GM19023 (cell line): ENCODE measurements at regions not wholly inside any gene's neighbourhood (a gene's known extent, or its start where the extent isn't known, plus 50 kb on each side); places are given as distances from the start of the nearest gene placed in this dataset.
"Not testable (repeated sequence)": the region's sequence is repeated elsewhere in the genome, so short reads cannot be mapped to it uniquely, and the experiment has no call there.

Source experiments
- ATAC-seq: cut with Tn5 transposase; IDR thresholded peaks from one replicate; pipeline ENCODE4 v1.9.1; 2021; ENCODE audit warnings: mild to moderate bottlenecking, moderate library complexity; ENCODE audit not compliant: unreplicated experiment

- no peak for ATAC-seq
Measured at GRCh38 chr1:14371771-14372497, 226.6 kb upstream of the KAZN start.

DNA sequence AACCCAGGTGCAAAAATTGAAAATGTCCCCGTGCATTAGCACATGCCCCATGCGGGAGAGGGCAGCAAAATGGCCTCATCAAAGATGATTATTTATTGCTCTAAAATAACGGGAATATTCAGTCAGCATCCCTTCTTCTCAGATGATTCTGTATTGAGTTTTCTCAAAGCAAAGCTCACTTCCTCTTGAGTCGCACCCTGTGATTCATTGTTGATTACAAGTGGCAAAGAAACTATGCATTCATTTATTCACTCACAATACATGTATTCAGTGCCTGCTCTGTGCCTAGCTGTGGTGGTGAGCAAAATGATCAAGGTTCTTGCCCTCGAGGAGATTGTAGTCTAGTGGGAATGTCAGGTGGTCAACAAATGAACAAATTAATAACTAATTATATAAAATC lies 226.0 kb upstream of the KAZN start:
- no peak for ATAC-seq

GRCh38 chr1:14373081-14373758 lies 225.3 kb upstream of the KAZN start:
- no peak for ATAC-seq

DNA sequence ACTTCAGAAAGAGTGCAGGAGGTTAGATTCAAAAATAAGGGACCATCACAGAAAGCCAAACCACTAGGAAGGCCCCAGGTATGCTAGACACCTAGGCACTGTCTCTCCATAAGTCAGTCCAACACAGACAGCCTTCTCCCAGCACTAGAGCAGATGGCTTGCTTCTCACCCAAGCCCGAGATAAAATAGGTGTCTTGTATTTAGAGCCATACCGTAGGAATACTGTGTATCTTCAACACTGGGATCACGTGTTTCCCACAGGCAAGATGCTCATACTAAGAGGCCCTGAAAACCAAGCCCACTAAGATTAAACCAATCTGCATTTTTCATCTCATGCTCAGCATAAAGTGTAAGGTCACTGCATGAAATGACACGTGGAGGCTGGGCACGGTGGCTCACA lies 223.3 kb upstream of the KAZN start:
- no peak for ATAC-seq

DNA sequence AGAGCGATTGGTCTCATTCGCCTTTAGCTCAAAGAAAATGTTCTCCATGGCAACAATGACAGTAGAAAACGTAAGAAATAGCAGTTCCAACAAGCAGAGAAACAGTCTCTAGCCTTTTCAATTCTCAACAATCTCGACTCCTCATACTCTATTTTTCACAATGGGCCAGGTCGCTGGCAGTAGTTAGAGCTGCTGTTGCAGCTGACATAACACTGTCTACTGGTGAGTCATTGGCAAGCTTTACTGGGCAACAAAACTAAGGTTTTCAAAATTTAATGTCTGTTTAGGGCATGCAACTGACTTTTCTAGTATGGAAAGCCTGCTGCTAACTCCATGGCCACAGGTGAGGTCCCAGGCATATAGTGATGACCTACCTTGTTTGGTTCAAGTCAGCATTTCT lies 221.1 kb upstream of the KAZN start:
- ATAC-seq = no peak

DNA sequence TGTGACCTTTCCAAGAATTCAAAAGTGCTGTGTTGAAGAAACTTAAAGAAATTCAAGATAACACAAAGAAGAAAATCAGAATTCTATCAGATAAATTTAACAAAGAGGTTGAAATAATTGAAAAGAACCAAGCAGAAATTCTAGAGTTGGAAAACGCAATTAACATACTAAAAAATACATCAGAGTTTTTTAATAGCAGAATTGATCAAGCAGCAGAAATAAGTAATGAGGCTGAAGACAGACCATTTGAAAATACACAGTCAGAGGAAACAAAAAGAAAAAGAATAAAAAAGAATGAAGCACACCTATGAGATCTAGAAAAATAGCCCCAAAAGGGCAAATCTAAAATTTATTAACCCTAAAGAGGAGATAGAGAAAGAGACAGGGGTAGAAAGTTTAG lies 218.1 kb upstream of the KAZN start:
- no peak for ATAC-seq

DNA sequence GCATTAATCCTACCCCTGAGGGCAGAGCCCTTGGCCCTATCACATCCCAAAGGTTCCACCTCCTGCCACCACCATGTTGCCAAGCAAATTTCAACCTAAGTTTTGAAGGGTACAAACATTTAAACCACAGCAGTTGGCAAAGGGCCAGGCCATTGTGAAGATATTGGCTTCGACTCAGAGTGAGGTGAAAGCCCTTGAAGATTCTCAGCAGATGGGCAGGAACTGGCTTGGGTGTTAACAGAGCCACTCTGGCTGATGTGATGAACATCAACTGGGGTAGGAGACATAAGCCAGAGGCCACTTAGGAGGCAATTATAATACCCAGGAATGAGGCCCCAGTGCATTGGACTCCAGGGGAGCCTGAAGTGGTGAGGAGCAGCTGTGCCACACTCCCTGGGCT lies 207.7 kb upstream of the KAZN start:
- no peak for ATAC-seq

GRCh38 chr1:14392161-14392858 lies 206.2 kb upstream of the KAZN start:
- no peak for ATAC-seq

DNA sequence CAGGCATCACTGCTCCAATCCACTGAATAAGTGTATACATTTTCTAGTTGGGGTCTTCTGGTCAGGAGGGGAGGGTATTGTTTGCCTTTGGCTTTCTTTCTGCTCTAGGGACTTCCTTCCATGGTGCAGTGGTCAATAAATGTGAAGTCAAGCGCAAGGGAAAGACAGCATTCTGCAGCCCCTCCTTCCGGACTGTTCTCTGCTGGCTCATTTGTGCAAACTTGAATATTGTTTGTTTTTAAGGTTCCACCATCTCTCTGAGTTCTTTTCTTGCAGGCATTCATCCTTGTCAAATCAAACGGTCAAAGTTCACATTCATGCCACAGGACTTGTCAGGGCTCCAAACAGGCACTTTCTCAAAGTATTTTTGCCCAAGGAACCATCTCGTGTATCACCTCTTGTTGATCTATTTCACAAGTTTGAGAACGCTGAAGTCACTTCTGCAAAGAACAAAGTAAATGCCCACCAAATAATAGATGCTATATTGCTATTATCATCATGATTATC lies 205.6 kb upstream of the KAZN start:
- ATAC-seq = no peak

DNA sequence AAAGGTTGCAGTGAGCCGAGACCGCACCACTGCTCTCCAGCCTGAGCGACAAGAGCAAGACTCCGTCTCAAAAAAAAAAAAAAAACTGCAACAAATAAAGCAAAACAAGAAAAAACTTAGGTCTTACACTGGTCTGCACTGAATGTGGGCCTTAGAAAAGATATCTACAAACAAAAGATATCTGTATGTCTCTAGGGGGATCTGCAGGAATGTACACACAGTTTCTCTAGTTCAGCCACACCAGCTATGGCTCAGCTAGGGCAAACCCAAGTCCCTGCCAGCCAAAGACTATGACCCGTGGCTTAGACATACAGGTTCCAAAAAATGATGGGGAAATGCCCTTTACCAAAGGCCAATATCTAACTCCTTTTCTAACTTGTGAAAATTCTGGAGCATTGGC lies 202.4 kb upstream of the KAZN start:
- no peak for ATAC-seq

DNA sequence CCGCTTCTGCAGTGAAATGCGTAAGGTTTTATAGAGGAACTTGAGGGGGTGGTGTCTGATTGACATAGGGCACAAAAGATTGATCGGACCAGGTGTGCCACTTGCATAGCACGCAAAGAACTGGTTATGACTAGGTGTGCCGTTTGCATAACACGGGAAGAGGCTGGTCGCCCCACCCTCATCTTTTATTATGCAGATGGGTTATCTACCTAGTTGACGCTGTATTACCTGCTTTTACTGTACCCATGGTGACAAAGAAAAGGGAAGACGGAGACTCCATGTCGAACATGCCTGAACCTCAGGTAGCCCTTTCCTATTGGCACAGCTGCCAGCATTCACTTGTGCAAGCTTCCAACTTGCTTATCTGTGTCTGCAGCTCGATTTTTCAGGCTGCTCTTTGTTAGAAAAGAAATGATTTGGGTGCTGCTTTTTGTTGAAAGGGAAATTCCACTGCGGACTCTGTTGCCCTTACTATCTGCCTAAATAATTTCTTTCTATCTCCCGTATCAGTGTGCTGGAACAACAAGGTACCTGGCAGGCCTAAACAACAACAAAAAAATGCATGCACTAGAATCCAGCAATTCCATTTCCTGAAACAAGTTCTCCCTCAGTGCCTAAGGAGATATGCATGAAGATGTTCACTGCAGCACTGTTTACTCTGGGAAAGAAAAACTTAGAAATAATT lies 194.4 kb upstream of the KAZN start:
- no peak for ATAC-seq

DNA sequence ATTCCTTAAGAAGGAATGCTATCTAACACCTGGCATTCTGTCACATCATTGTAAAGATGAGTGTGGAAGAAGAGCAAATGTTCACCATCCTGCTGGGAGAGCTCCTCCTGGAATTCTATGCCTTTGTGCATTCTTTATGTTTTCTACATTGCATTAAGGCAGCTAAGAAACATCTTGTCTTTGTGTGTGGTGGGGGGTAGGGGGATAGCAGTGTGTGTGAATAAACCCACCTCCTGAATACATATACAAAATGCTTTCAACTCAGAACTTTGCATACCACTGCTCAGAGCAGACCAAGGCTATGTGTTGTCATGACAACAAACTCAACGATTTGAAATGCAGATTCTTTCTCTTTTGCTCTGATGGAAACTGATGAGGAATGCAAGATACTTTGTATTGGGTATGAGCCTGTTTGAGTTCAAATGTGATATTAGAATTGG lies 193.6 kb upstream of the KAZN start:
- ATAC-seq = no peak

DNA sequence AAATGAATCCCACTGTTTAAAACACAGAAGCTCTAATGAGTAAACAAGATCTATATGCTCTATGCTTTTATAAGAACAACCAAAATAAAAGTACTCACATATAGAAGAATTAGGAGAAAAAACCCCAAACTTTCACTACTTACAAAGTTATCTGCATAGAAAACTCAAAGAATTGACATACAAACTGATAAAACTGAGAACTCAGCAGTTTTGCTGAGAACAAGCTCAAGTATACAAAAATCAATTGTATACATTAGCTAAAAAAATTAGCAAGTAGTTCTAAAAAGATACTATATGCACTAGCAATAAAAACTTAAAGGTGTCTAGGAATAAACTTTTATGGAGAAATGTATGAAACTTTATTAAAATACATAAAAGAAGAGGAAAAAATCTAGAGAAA lies 186.2 kb upstream of the KAZN start:
- ATAC-seq = no peak

DNA sequence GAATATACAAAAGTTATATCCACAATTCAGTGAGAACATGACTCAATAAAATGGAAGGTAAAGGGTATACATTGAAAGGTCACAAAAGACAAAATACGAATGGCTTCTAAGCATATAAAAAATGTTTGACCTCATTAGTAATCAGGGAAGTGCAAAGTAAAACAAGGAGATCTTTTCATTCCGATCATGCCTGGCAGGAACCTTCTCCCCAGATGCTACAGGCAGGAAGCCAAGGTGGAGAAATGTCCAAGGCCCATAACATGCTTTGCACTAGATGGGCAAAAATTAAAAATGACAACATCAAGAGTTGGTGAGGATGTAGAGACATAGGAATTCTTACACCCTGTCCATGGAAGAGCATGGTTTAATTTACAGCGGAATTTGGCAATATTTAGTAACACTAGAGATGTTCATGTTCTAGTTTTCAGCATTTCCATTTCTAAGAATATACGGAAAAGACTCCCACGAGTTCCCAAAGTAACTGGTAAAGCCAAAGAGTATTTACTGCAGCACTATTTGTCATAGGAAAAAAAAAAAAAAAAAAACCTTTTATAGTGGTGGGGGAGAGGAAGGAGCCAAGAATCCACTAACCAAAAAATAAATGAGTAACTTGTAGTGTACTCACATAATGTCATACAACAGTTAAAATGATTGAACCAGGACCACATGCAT lies 184.5 kb upstream of the KAZN start:
- ATAC-seq = no peak

DNA sequence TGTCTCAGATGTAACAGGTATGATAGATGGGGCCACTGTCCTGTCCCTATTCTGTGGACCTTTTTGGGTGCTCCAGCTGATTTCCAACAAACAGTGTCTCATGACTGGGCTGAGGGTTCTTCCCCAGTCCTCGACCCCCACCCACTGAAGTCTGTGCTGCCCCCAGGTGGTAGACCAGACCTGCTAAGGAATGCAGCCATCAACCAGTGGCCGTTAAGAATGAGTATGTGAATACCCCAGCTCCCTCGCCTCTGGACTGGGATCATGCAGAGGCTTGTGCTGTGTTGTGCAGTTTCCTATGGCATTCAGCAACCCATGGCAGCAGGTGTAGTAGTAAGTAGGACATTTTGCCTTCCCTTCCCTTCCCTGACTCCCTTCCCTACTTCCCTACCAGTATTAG lies 183.1 kb upstream of the KAZN start:
- ATAC-seq = no peak

- not testable (repeated sequence) for ATAC-seq
Measured at GRCh38 chr1:14419778-14420218, 178.7 kb upstream of the KAZN start.

DNA sequence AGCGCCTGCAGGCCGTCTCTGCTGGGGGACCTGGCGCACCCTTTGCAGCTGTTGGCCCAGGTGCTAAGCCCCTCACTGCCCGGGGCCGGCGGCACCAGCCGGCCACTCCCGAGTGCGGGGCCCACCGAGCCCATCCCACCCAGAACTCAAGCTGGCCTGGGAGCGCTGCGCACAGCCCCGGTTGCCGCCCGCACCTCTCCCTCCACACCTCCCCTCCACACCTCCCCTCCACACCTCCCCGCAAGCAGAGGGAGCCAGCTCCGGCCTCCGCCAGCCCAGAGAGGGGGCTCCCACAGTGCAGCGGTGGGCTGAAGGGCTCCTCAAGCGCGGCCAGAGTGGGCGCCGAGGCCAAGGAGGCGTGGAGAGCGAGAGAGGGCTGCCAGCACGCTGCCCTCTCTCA lies 177.8 kb upstream of the KAZN start:
- no peak for ATAC-seq

GRCh38 chr1:14421295-14421976 lies 177.0 kb upstream of the KAZN start:
- no peak for ATAC-seq

DNA sequence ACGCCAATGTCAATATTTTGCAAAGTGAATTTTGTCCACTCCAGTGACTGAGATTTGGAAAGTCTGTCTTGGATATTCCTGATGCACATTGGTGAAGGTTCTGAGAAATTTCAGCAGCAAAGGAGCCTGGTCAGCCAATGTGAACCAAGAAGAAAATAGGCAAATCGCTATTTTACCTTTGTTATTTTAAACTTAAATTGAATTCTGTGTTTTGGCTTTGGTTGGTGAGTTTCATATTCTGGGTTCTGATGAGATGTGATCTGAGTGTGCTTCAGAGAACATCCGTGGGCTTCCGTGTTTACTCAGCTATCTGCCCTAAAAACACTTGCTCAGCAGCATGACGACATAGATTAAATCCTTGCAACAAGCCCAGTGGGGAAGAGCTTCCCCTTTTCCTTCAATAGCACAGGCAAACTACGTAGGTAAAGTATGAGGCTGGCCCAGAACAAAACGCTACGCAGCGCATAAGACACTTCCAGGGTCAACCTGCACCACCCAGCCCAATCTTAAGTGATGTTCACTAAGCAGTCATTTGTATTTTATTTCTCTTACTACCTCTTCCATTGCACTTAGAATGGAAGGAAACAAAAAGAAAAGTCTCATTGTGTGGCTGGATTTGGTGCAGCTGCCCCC lies 176.4 kb upstream of the KAZN start:
- ATAC-seq = no peak
